ENCODE measurements at regions not wholly inside any gene's neighbourhood (a gene's known extent, or its start where the extent isn't known, plus 50 kb on each side); places are given as distances from the start of the nearest gene placed in this dataset.

GRCh38 chr3:164196477-164196876 is 881.8 kb downstream of the SI start:
- Histone ChIP-seq H4K91ac (ENCODE audit: insufficient read length, low read depth, low read length) (no peak overlapping the region), H3K4me1 (ENCODE audit: insufficient read depth, low read length) (no peaks in the 10 kb centered on the region), H3K23me2 (ENCODE audit: insufficient read length, low read depth, low read length, poor library complexity, severe bottlenecking) (no peaks in the 10 kb centered on the region), H2AFZ (ENCODE audit: low read length) (no peak overlapping the region), H2AK5ac (ENCODE audit: insufficient read length, low read length) (no peak overlapping the region), H3K23ac (ENCODE audit: insufficient read length, low read depth, low read length) (no peak overlapping the region), H3K27ac (ENCODE audit: insufficient read length, low read depth, low read length) (no peak overlapping the region), H3K79me1 (ENCODE audit: insufficient read depth, low read depth, low read length, poor library complexity, severe bottlenecking) (no peaks in the 10 kb centered on the region), H3K14ac (ENCODE audit: insufficient read depth, low read length) (no peak overlapping the region), H3K9me3 (ENCODE audit: control insufficient read depth, low read depth, low read length) (no peaks in the 10 kb centered on the region), H2BK5ac (ENCODE audit: insufficient read length, low read length) (no peak overlapping the region), H3K9ac (ENCODE audit: extremely low read depth, insufficient read length, low read length) (no peak overlapping the region), H2BK15ac (ENCODE audit: low read depth, low read length) (no peak overlapping the region), H3T11ph (ENCODE audit: low read length) (no peak overlapping the region), H2BK12ac (ENCODE audit: insufficient read length, low read depth, low read length) (no peak overlapping the region), H4K20me1 (ENCODE audit: control insufficient read depth, insufficient read depth, insufficient read length) (no peaks in the 10 kb centered on the region), H3K56ac (ENCODE audit: insufficient read length, low read depth, low read length) (no peak overlapping the region), H3K18ac (ENCODE audit: insufficient read length, low read depth, low read length) (no peak overlapping the region), H2BK120ac (ENCODE audit: low read depth, low read length, poor library complexity, severe bottlenecking) (no peak overlapping the region), H3K79me2 (ENCODE audit: insufficient read depth, low read length) (no peaks in the 10 kb centered on the region), H3K27me3 (ENCODE audit: insufficient read depth, low read length) (no peaks in the 10 kb centered on the region), H4K8ac (replicated peaks; ENCODE audit: insufficient read length, low read depth, low read length) (no peak overlapping the region), H3K4ac (ENCODE audit: low read depth, low read length) (no peak overlapping the region), H2BK20ac (ENCODE audit: low read depth, low read length, poor library complexity, severe bottlenecking) (no peak overlapping the region), H3K4me2 (ENCODE audit: insufficient read depth, insufficient read length, low read length) (no peak overlapping the region), H4K5ac (ENCODE audit: insufficient read length, low read depth, low read length) (no peak overlapping the region)
- no peak for TF ChIP-seq CTCF (conservative IDR thresholded peaks at IDR 0.05)
- Mint-ChIP-seq H3K36me3 (ENCODE audit: insufficient read depth in 1 of 3, low read depth in 3 of 3) (no peaks in the 10 kb centered on the region), H3K27ac (no peak overlapping the region), H3K27me3 (ENCODE audit: low read depth) (no peaks in the 10 kb centered on the region), H3K4me3 (no peak overlapping the region), H3K4me1 (peaks cover 7% of the 10 kb centered on the region in 2 experiments), H3K9me3 (no peaks in the 10 kb centered on the region)
- no peak for DNase-seq
- WGBS (ENCODE audit: extremely low coverage, insufficient read length, low lambda C conversion rate), result no CpG with 5 or more reads among the region's 2 CpGs
